ENCODE measurements at regions not wholly inside any gene's neighbourhood (a gene's known extent, or its start where the extent isn't known, plus 50 kb on each side); places are given as distances from the start of the nearest gene placed in this dataset.

GRCh38 chr4:115332078-115332477 is 218.7 kb upstream of the NDST4 start:
- H3K36me3 Mint-ChIP-seq (ENCODE audit: low read depth): no peaks in the 10 kb centered on the region
- no peak overlapping the region for H3K27ac Mint-ChIP-seq (ENCODE audit: unreplicated experiment)
- TF ChIP-seq CTCF (conservative IDR thresholded peaks at IDR 0.05): no peak

GRCh38 chr4:115331241-115331640 is 217.8 kb upstream of the NDST4 start:
- no peaks in the 10 kb centered on the region for H3K27me3 Mint-ChIP-seq (ENCODE audit: low read depth)
- no peaks in the 10 kb centered on the region for H3K9me3 Mint-ChIP-seq
- DNase-seq (ENCODE audit: low read depth, low spot score): no peak
- H3K36me3 Mint-ChIP-seq (ENCODE audit: low read depth): no peaks in the 10 kb centered on the region
- H3K4me1 Mint-ChIP-seq: no peaks in the 10 kb centered on the region
- no peak overlapping the region for H3K27ac Mint-ChIP-seq (ENCODE audit: unreplicated experiment)
- no peak for TF ChIP-seq CTCF (conservative IDR thresholded peaks at IDR 0.05)
- H3K4me3 Mint-ChIP-seq: no peak overlapping the region

More at GRCh38 chr4:115332078-115332477, 218.7 kb upstream of the NDST4 start:
- no peak for DNase-seq (ENCODE audit: low read depth, low spot score)
- Mint-ChIP-seq H3K9me3 (no peaks in the 10 kb centered on the region), H3K27me3 (ENCODE audit: low read depth) (no peaks in the 10 kb centered on the region), H3K4me1 (no peaks in the 10 kb centered on the region), H3K4me3 (no peak overlapping the region)

- DNase-seq (ENCODE audit: low read depth, low spot score): no peak
- Mint-ChIP-seq H3K4me1 (peaks cover 5% of the 10 kb centered on the region), H3K4me3 (no peak overlapping the region), H3K9me3 (no peaks in the 10 kb centered on the region), H3K36me3 (ENCODE audit: low read depth) (no peaks in the 10 kb centered on the region), H3K27ac (ENCODE audit: unreplicated experiment) (no peak overlapping the region), H3K27me3 (ENCODE audit: low read depth) (no peaks in the 10 kb centered on the region)
- no peak for TF ChIP-seq CTCF (conservative IDR thresholded peaks at IDR 0.05)
These were observed 212.4 kb upstream of the NDST4 start for GRCh38 chr4:115325836-115326235.

GRCh38 chr4:115323106-115323707 is 209.8 kb upstream of the NDST4 start:
- no peaks in the 10 kb centered on the region for H3K9me3 Mint-ChIP-seq
- no peak overlapping the region for H3K4me3 Mint-ChIP-seq
- peaks cover 5% of the 10 kb centered on the region for H3K4me1 Mint-ChIP-seq
- no peak overlapping the region for H3K27ac Mint-ChIP-seq (ENCODE audit: unreplicated experiment)
- no peak for TF ChIP-seq CTCF (conservative IDR thresholded peaks at IDR 0.05)
- H3K27me3 Mint-ChIP-seq (ENCODE audit: low read depth): no peaks in the 10 kb centered on the region
- DNase-seq (ENCODE audit: low read depth, low spot score): no peak
- H3K36me3 Mint-ChIP-seq (ENCODE audit: low read depth): no peaks in the 10 kb centered on the region

GRCh38 chr4:115315182-115315581 is 201.8 kb upstream of the NDST4 start:
- Mint-ChIP-seq H3K4me1 (no peaks in the 10 kb centered on the region), H3K9me3 (no peaks in the 10 kb centered on the region), H3K27me3 (ENCODE audit: low read depth) (no peaks in the 10 kb centered on the region), H3K36me3 (ENCODE audit: low read depth) (no peaks in the 10 kb centered on the region), H3K27ac (ENCODE audit: unreplicated experiment) (no peak overlapping the region), H3K4me3 (no peak overlapping the region)
- TF ChIP-seq CTCF (conservative IDR thresholded peaks at IDR 0.05): no peak
- DNase-seq (ENCODE audit: low read depth, low spot score): no peak
